Small intestine (tissue), 7 donors: ENCODE measurements at regions not wholly inside any gene's neighbourhood (a gene's known extent, or its start where the extent isn't known, plus 50 kb on each side); places are given as distances from the start of the nearest gene placed in this dataset.

ENCODE experiments used
- DNase-seq, 2 donors: peaks; one replicate each; pipeline versions ENCODE4 v3.0.0 to v3.0.0-alpha.2; 2013
- FAIRE-seq: peaks from 2 replicates; lab custom pipeline; 2012; peaks lifted over from hg19 to GRCh38; lab: Jason Lieb, UNC
- H3K27ac ChIP-seq, 3 donors: one replicate each; pipeline ENCODE4 v1.5.1; 2013; ENCODE audit warnings: low read length in 2 of 3, mild to moderate bottlenecking in 2 of 3, control low read depth in 1 of 3, inconsistent platforms in 1 of 3, low read depth in 1 of 3, moderate library complexity in 1 of 3
- H3K27me3 ChIP-seq, 3 donors: one replicate each; pipeline ENCODE4 v1.6.1; 2013; ENCODE audit warnings: low read length in 3 of 3, inconsistent platforms in 1 of 3; ENCODE audit not compliant: control insufficient read depth in 3 of 3, insufficient read depth in 3 of 3
- H3K36me3 ChIP-seq, 3 donors: one replicate each; pipeline ENCODE4 v1.6.1; 2013; ENCODE audit warnings: low read length in 3 of 3, inconsistent platforms in 1 of 3, low read depth in 1 of 3, mild to moderate bottlenecking in 1 of 3, moderate library complexity in 1 of 3; ENCODE audit not compliant: control insufficient read depth in 3 of 3, insufficient read depth in 2 of 3
- H3K4me1 ChIP-seq, 3 donors: one replicate each; pipeline ENCODE4 v1.6.1; 2013; ENCODE audit warnings: low read length in 2 of 3, inconsistent platforms in 1 of 3, low read depth in 1 of 3, mild to moderate bottlenecking in 1 of 3, moderate library complexity in 1 of 3; ENCODE audit not compliant: control insufficient read depth in 3 of 3, insufficient read depth in 2 of 3
- H3K4me3 ChIP-seq, 3 donors: one replicate each; pipeline ENCODE4 v1.5.1; 2013; ENCODE audit warnings: low read length in 3 of 3, control low read depth in 1 of 3, inconsistent platforms in 1 of 3, low read depth in 1 of 3, mild to moderate bottlenecking in 1 of 3, moderate library complexity in 1 of 3
- H3K9me3 ChIP-seq, 2 donors: one replicate each; pipeline ENCODE4 v1.6.1; 2013; ENCODE audit warnings: low read depth in 1 of 2, low read length in 1 of 2; ENCODE audit not compliant: control insufficient read depth in 2 of 2, insufficient read depth in 1 of 2
- WGBS, 3 donors: extraction: QIAGEN DNeasy Blood & Tissue Kit; methylation state at CpG; one replicate each; pipeline ENCODE4 v1.1.7; 2013; 5-methylcytosine and 5-hydroxymethylcytosine counted together
- donor health status: healthy with polysubstance abuse.
- donor health status: control.
- donor health status: control.
- donor health status: Bipolar disorder and iron deficiency.
- donor health status: healthy.

- H3K9me3 ChIP-seq: no peaks in the 10 kb centered on the region
- 30 to 67% (median 49%) methylated on average over 15 to 16 of the region's 16 CpGs for WGBS, 3 donors
- no peaks in the 10 kb centered on the region for H3K4me1 ChIP-seq
- H3K27ac ChIP-seq: no peak overlapping the region
- no peak overlapping the region for H3K4me3 ChIP-seq
- FAIRE-seq (no peak), DNase-seq (peak; percentile 15 to 31)
- H3K27me3 ChIP-seq: peaks cover 0 to 9% (median 0%) of the 10 kb centered on the region in 3 donors
- no peaks in the 10 kb centered on the region for H3K36me3 ChIP-seq
Measured at GRCh38 chr9:129278391-129279237, 100.6 kb upstream of the IER5L start.

- Histone ChIP-seq H3K36me3 (no peaks in the 10 kb centered on the region), H3K27me3 (peaks cover 0 to 9% (median 0%) of the 10 kb centered on the region in 3 donors), H3K4me1 (no peaks in the 10 kb centered on the region), H3K27ac (no peak overlapping the region), H3K4me3 (no peak overlapping the region), H3K9me3 (peaks cover 0 to 3% of the 10 kb centered on the region in 2 donors)
- DNase-seq (no peak), FAIRE-seq (no peak)
- WGBS, 3 donors: 84 to 86% (median 84%) methylated on average over 16 of the region's 16 CpGs
Measured at GRCh38 chr9:129276486-129277230, 98.6 kb upstream of the IER5L start.

GRCh38 chr9:129275626-129276247 is 97.7 kb upstream of the IER5L start:
- FAIRE-seq (no peak), DNase-seq (no peak)
- Histone ChIP-seq H3K27me3 (peaks cover 0 to 9% (median 0%) of the 10 kb centered on the region in 3 donors), H3K4me3 (no peak overlapping the region), H3K4me1 (peaks cover 0 to 2% (median 0%) of the 10 kb centered on the region in 3 donors), H3K27ac (no peak overlapping the region), H3K36me3 (no peaks in the 10 kb centered on the region), H3K9me3 (peaks cover 0 to 3% of the 10 kb centered on the region in 2 donors)
- 47 to 65% (median 50%) methylated on average over 10 of the region's 10 CpGs for whole genome bisulfite sequencing, 3 donors

GRCh38 chr9:129273941-129274684 is 96.1 kb upstream of the IER5L start:
- DNase-seq (no peak), FAIRE-seq (no peak)
- no peak overlapping the region for H3K4me3 ChIP-seq
- WGBS, 3 donors: 79 to 83% (median 79%) methylated on average over 19 of the region's 19 CpGs
- peaks cover 0 to 9% (median 0%) of the 10 kb centered on the region in 3 donors for H3K27me3 ChIP-seq
- H3K36me3 ChIP-seq: no peaks in the 10 kb centered on the region
- no peak overlapping the region for H3K27ac ChIP-seq
- H3K9me3 ChIP-seq: peaks cover 0 to 3% of the 10 kb centered on the region in 2 donors
- H3K4me1 ChIP-seq: peaks cover 0 to 2% (median 0%) of the 10 kb centered on the region in 3 donors

GRCh38 chr9:129273136-129273895 is 95.3 kb upstream of the IER5L start:
- no peak for DNase-seq

GRCh38 chr9:129272348-129273025 is 94.4 kb upstream of the IER5L start:
- peaks cover 0 to 9% (median 0%) of the 10 kb centered on the region in 3 donors for H3K27me3 ChIP-seq
- H3K4me3 ChIP-seq: no peak overlapping the region
- DNase-seq (no peak), FAIRE-seq (no peak)
- peaks cover 0 to 2% (median 0%) of the 10 kb centered on the region in 3 donors for H3K4me1 ChIP-seq
- WGBS, 3 donors: 90 to 95% (median 90%) methylated on average over 9 of the region's 9 CpGs
- no peaks in the 10 kb centered on the region for H3K36me3 ChIP-seq
- H3K27ac ChIP-seq: no peak overlapping the region
- H3K9me3 ChIP-seq: peaks cover 0 to 3% of the 10 kb centered on the region in 2 donors

More at GRCh38 chr9:129273136-129273895, 95.3 kb upstream of the IER5L start:
- no peak for FAIRE-seq
- Histone ChIP-seq H3K9me3 (peaks cover 0 to 3% of the 10 kb centered on the region in 2 donors), H3K27ac (no peak overlapping the region), H3K4me3 (no peak overlapping the region), H3K36me3 (no peaks in the 10 kb centered on the region), H3K27me3 (peaks cover 0 to 9% (median 0%) of the 10 kb centered on the region in 3 donors), H3K4me1 (peaks cover 0 to 2% (median 0%) of the 10 kb centered on the region in 3 donors)
- WGBS, 3 donors: 90 to 92% (median 91%) methylated on average over 14 of the region's 14 CpGs

- Histone ChIP-seq H3K4me3 (no peak overlapping the region), H3K27ac (peak overlapping the region in 1 of 3 donors; percentile 71), H3K27me3 (peaks cover 0 to 7% (median 0%) of the 10 kb centered on the region in 3 donors), H3K9me3 (peaks cover 0 to 3% of the 10 kb centered on the region in 2 donors), H3K36me3 (no peaks in the 10 kb centered on the region), H3K4me1 (peaks cover 0 to 2% (median 0%) of the 10 kb centered on the region in 3 donors)
- FAIRE-seq: no peak
- no peak for DNase-seq
- 28 to 50% (median 48%) methylated on average over 11 of the region's 11 CpGs for WGBS, 3 donors
Measured at GRCh38 chr9:129270903-129271431, 92.9 kb upstream of the IER5L start.
